Ovary (tissue), 3 donors: ENCODE measurements at regions not wholly inside any gene's neighbourhood (a gene's known extent, or its start where the extent isn't known, plus 50 kb on each side); places are given as distances from the start of the nearest gene placed in this dataset.

ENCODE experiments used
- CTCF ChIP-seq, 3 donors: fragments of 450-650 bp in 2 of 3; fragments of 200-600 bp in 1 of 3; IDR thresholded peaks; one replicate each; pipeline versions ENCODE4 v1.5.1 to v1.8.0; 2016 to 2022; ENCODE audit warnings: antibody characterized with exemption in 3 of 3, mild to moderate bottlenecking in 1 of 3
- POLR2A ChIP-seq: fragments of 450-650 bp; IDR thresholded peaks from one replicate; pipeline ENCODE4 v1.6.1; 2017; ENCODE audit warnings: antibody characterized with exemption, mild to moderate bottlenecking, moderate library complexity
- donor health status: DM: no; HTN: no; CAD: no.

GRCh38 chr6:163913045-163913444 lies 498.5 kb downstream of the QKI start:
- no peak for TF ChIP-seq CTCF (IDR thresholded peaks at IDR 0.05)
- no peak for TF ChIP-seq POLR2A
